ENCODE measurements at regions not wholly inside any gene's neighbourhood (a gene's known extent, or its start where the extent isn't known, plus 50 kb on each side); places are given as distances from the start of the nearest gene placed in this dataset.

GRCh38 chr18:78411539-78411938, 568.1 kb upstream of the SALL3 start:
- TF ChIP-seq CTCF (IDR thresholded peaks at IDR 0.05; ENCODE audit: borderline replicate concordance, insufficient read depth, low read depth, low read length), result no peak
- no peak overlapping the region for H3K4me3 ChIP-seq (ENCODE audit: low read depth, low read length)

GRCh38 chr18:78414302-78414701, 565.3 kb upstream of the SALL3 start:
- H3K4me3 ChIP-seq (ENCODE audit: low read depth, low read length), result no peak overlapping the region
- no peak for TF ChIP-seq CTCF (IDR thresholded peaks at IDR 0.05; ENCODE audit: borderline replicate concordance, insufficient read depth, low read depth, low read length)

- TF ChIP-seq CTCF (IDR thresholded peaks at IDR 0.05; ENCODE audit: borderline replicate concordance, insufficient read depth, low read depth, low read length), result no peak
- no peak overlapping the region for H3K4me3 ChIP-seq (ENCODE audit: low read depth, low read length)
Measured at GRCh38 chr18:78416853-78417252, 562.8 kb upstream of the SALL3 start.

GRCh38 chr18:78418379-78418778, 561.2 kb upstream of the SALL3 start:
- no peak for TF ChIP-seq CTCF (IDR thresholded peaks at IDR 0.05; ENCODE audit: borderline replicate concordance, insufficient read depth, low read depth, low read length)
- no peak overlapping the region for H3K4me3 ChIP-seq (ENCODE audit: low read depth, low read length)

- no peak overlapping the region for H3K4me3 ChIP-seq (ENCODE audit: low read depth, low read length)
- no peak for TF ChIP-seq CTCF (IDR thresholded peaks at IDR 0.05; ENCODE audit: borderline replicate concordance, insufficient read depth, low read depth, low read length)
Measured at GRCh38 chr18:78419171-78419570, 560.4 kb upstream of the SALL3 start.

GRCh38 chr18:78420116-78420515, 559.5 kb upstream of the SALL3 start:
- H3K4me3 ChIP-seq (ENCODE audit: low read depth, low read length), result no peak overlapping the region
- no peak for TF ChIP-seq CTCF (IDR thresholded peaks at IDR 0.05; ENCODE audit: borderline replicate concordance, insufficient read depth, low read depth, low read length)

- no peak for TF ChIP-seq CTCF (IDR thresholded peaks at IDR 0.05; ENCODE audit: borderline replicate concordance, insufficient read depth, low read depth, low read length)
- H3K4me3 ChIP-seq (ENCODE audit: low read depth, low read length), result no peak overlapping the region
Measured at GRCh38 chr18:78421392-78421791, 558.2 kb upstream of the SALL3 start.
